Central memory CD8-positive, alpha-beta T cell (primary cell): ENCODE measurements at regions not wholly inside any gene's neighbourhood (a gene's known extent, or its start where the extent isn't known, plus 50 kb on each side); places are given as distances from the start of the nearest gene placed in this dataset.

Experiments used
- ATAC-seq: fragments of 150-1000 bp; cut with Tn5 transposase; replicated peaks from 2 replicates; pipeline ENCODE4 v1.10.0; 2022; ENCODE audit warnings: mild to moderate bottlenecking, moderate FRiP score, moderate number of reproducible peaks; ENCODE audit not compliant: poor library complexity, severe bottlenecking; ENCODE audit errors: extremely low read depth
- DNase-seq, 2 donors: peaks; one replicate each; pipeline ENCODE4 v3.0.0; 2021; ENCODE audit warnings: low spot score in 2 of 2
- H3K27ac Mint-ChIP-seq: one replicate; pipeline ENCODE4 v1.8.0; 2022; ENCODE audit warnings: low read depth, mild to moderate bottlenecking, moderate library complexity, mixed read lengths
- H3K27me3 Mint-ChIP-seq: one replicate; pipeline ENCODE4 v1.8.0; 2022; ENCODE audit warnings: mixed read lengths
- H3K36me3 Mint-ChIP-seq: one replicate; pipeline ENCODE4 v1.8.0; 2022; ENCODE audit warnings: mild to moderate bottlenecking, moderate library complexity, mixed read lengths; ENCODE audit not compliant: insufficient read depth
- H3K4me1 Mint-ChIP-seq: one replicate; pipeline ENCODE4 v1.8.0; 2022; ENCODE audit warnings: mixed read lengths
- H3K4me3 Mint-ChIP-seq: one replicate; pipeline ENCODE4 v1.8.0; 2022; ENCODE audit warnings: mild to moderate bottlenecking, moderate library complexity, mixed read lengths
- H3K9me3 Mint-ChIP-seq: one replicate; pipeline ENCODE4 v1.8.0; 2022; ENCODE audit warnings: mixed read lengths

DNA sequence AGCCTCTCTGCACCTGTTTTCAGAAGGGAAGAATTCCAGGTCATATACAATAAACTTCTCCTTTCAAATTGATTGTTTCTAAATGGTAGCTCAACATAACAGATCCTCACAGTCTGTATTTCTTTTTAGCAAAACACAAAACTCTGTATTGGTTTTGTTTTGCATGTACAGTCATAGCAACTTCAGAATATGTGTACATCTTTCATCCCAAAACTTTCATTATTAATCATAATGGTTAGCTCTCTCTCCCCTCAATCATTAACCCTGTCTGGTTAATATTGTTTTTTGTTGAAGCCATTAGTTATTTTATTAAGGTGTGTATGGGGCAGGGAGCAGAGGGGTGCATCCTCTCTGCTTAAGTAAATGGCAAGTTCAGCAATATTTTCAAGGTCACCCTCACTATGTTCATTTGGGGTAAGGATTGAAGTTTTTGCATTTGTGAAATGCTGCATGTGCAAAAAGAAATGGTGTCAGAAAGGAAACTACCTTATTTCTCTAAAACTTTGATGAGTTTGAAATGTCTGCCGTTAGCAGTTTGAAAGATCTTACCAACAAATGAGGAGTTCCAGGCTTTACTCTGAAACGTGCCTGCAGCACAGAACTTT lies 136.8 kb upstream of the BTBD3 start:
- no peaks in the 10 kb centered on the region for H3K4me1 Mint-ChIP-seq
- no peak overlapping the region for H3K4me3 Mint-ChIP-seq
- DNase-seq (no peak), ATAC-seq (no peak)
- no peak overlapping the region for H3K27ac Mint-ChIP-seq
- no peaks in the 10 kb centered on the region for H3K27me3 Mint-ChIP-seq
- H3K9me3 Mint-ChIP-seq: peaks cover 29% of the 10 kb centered on the region
- H3K36me3 Mint-ChIP-seq: no peaks in the 10 kb centered on the region

DNA sequence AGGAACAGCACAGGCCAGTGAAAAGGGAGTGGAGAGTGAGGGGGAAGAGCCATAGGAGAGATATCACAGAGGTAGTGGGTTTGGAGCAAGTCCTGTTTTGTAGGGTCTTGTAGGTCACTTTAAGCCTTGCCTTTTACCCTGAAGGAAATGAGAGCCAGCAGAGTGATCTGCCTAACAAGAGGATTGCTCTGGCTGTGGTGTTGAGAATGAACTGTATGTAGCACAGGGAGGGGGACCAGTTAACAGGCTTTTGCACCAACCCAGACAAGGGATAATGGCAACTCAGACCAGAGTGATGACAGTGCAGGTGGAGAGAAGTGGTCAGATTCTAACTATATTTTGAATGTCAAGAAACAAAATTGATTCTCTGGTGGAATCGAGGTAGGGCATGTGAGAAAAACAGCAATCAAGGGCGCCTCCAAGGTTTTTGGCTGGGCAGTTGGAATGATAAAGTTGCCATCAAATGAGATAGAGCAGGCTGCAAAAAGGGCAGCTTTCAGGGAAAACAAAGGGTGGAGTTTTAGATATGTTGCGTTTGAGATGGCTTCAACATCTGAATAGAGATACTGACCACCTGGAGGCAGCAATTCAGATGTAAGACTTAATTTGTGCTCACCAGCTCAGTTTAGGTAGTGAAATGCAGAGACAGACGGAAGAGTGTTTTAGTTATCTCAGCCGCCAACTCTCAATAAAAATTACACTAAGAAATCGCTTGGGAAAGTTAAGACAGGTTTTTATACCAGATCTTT lies 134.4 kb upstream of the BTBD3 start:
- Mint-ChIP-seq H3K36me3 (no peaks in the 10 kb centered on the region), H3K27me3 (no peaks in the 10 kb centered on the region), H3K4me3 (no peak overlapping the region), H3K9me3 (peaks cover 31% of the 10 kb centered on the region), H3K4me1 (no peaks in the 10 kb centered on the region), H3K27ac (no peak overlapping the region)
- ATAC-seq (no peak), DNase-seq (no peak)

- H3K27ac Mint-ChIP-seq: no peak overlapping the region
- H3K4me1 Mint-ChIP-seq: no peaks in the 10 kb centered on the region
- H3K9me3 Mint-ChIP-seq: peaks cover 27% of the 10 kb centered on the region
- no peak overlapping the region for H3K4me3 Mint-ChIP-seq
- H3K27me3 Mint-ChIP-seq: no peaks in the 10 kb centered on the region
- no peaks in the 10 kb centered on the region for H3K36me3 Mint-ChIP-seq
- ATAC-seq: no peak
- no peak for DNase-seq
Measured at GRCh38 chr20:11785885-11786507, 131.7 kb upstream of the BTBD3 start.

DNA sequence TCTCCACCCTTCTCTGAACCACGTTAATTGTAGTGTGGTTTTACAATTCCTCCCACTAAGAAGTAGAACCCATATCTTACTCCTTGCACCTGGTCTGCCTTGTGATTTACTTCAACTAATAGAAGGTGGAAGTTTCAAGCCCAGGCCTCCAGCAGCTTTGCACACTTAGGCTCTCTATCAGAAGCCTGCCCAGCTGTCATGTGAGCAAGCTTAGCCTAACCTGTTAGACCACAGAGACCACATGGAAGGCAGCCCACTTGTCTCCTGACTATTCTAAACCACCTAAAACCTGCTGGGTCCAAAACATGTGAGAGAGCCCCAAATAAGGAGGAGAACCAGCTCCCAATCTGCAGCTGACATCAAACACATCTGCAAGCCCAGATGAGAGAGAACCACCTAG lies 127.6 kb upstream of the BTBD3 start:
- Mint-ChIP-seq H3K4me1 (no peaks in the 10 kb centered on the region), H3K36me3 (no peaks in the 10 kb centered on the region), H3K27ac (no peak overlapping the region), H3K4me3 (no peak overlapping the region), H3K27me3 (no peaks in the 10 kb centered on the region), H3K9me3 (peaks cover 18% of the 10 kb centered on the region)
- ATAC-seq: no peak
- no peak for DNase-seq

GRCh38 chr20:11791316-11791715 lies 126.4 kb upstream of the BTBD3 start:
- DNase-seq: no peak
- Mint-ChIP-seq H3K4me1 (no peaks in the 10 kb centered on the region), H3K4me3 (no peak overlapping the region), H3K36me3 (no peaks in the 10 kb centered on the region), H3K27ac (no peak overlapping the region), H3K27me3 (no peaks in the 10 kb centered on the region), H3K9me3 (peaks cover 17% of the 10 kb centered on the region)
- no peak for ATAC-seq

- ATAC-seq: no peak
- H3K4me3 Mint-ChIP-seq: no peak overlapping the region
- no peak for DNase-seq
- H3K27ac Mint-ChIP-seq: no peak overlapping the region
- no peaks in the 10 kb centered on the region for H3K27me3 Mint-ChIP-seq
- H3K9me3 Mint-ChIP-seq: peaks cover 14% of the 10 kb centered on the region
- H3K36me3 Mint-ChIP-seq: no peaks in the 10 kb centered on the region
- no peaks in the 10 kb centered on the region for H3K4me1 Mint-ChIP-seq
Measured at GRCh38 chr20:11791835-11792567, 125.7 kb upstream of the BTBD3 start.

DNA sequence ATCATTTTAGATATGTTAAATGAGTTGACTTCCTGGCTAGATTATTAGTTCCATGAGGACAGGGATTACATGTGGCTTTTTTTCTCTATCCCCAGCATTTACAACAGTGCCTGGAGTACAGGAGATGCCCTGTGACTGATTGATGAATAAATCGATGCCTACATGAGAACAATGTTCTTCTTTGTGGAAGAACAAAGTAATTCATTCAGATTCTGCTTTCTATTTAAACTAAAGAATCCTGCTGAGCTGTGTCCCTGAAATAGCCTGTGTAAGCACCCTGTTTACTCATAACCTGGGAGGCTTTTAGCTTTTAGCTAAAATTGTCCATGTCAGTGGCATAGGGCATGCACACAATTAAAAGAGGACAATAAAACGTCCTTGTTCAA lies 125.1 kb upstream of the BTBD3 start:
- H3K27ac Mint-ChIP-seq: no peak overlapping the region
- no peaks in the 10 kb centered on the region for H3K36me3 Mint-ChIP-seq
- H3K4me1 Mint-ChIP-seq: no peaks in the 10 kb centered on the region
- DNase-seq (no peak), ATAC-seq (no peak)
- peaks cover 14% of the 10 kb centered on the region for H3K9me3 Mint-ChIP-seq
- H3K4me3 Mint-ChIP-seq: no peak overlapping the region
- no peaks in the 10 kb centered on the region for H3K27me3 Mint-ChIP-seq

DNA sequence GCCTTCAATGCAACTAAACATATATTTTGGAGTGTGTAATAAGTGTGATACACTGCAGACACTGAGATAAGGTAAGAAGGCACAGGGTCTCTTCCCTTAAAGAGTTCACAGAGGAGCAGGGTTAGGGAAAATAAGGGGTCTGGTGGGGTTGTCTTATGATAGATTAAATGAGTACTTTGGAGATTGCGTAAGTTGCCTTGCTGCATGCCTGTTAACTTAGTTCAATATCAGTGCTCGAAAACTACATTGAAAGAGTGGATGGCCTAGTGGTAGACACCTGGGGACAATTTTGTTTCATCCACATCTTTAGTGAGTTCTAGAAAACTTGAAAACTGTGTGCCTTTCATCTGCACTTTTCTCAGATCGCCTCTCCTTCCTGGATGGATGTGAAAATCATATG lies 123.2 kb upstream of the BTBD3 start:
- H3K9me3 Mint-ChIP-seq: peaks cover 14% of the 10 kb centered on the region
- H3K27me3 Mint-ChIP-seq: no peaks in the 10 kb centered on the region
- DNase-seq (no peak), ATAC-seq (no peak)
- H3K27ac Mint-ChIP-seq: no peak overlapping the region
- H3K4me3 Mint-ChIP-seq: no peak overlapping the region
- H3K4me1 Mint-ChIP-seq: no peaks in the 10 kb centered on the region
- H3K36me3 Mint-ChIP-seq: no peaks in the 10 kb centered on the region

DNA sequence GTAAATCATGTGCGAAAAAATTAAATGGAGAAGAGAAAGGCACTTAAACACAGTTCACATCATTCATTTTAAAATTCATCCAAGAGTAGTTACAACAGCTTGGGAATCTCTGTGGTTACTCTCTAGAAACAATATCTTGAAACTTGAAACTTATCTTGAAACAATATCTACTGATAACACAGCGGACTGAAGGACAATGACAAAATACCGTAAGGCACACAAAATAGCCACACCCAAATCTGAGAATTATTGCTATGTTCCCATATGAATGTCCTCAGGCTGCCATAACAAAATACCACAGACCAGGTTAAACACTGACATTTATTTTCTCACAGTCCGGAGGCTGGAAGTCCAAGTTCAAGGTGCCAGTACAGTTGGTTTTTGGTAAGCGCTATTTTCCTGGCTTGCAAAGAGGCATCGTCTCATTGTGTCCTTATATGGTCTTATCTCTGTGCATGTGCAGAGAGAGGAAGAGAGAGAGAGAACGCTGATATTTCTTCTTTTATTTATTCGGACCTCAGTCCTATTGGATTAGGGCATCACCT lies 122.5 kb upstream of the BTBD3 start:
- ATAC-seq (no peak), DNase-seq (no peak)
- H3K36me3 Mint-ChIP-seq: no peaks in the 10 kb centered on the region
- no peak overlapping the region for H3K27ac Mint-ChIP-seq
- no peak overlapping the region for H3K4me3 Mint-ChIP-seq
- H3K4me1 Mint-ChIP-seq: no peaks in the 10 kb centered on the region
- H3K27me3 Mint-ChIP-seq: no peaks in the 10 kb centered on the region
- H3K9me3 Mint-ChIP-seq: peaks cover 14% of the 10 kb centered on the region

DNA sequence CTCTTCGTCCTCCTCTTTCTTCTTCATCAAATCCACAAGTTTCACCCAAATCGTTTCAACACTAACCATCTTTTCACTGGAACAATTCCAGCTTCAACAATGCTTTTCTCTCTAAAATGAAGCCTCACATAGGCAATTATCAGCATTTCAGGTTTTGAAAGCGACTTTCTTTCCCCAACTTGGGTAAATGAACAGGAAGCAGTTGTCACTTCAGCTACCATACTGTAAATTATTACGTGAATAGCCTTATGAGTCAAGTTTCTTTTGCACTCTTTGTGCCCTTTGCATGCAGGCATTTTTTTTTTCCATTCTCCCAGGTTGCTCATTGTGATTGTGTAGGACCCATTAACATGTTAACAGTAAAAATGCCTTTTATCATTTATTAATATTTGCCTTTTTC lies 121.7 kb upstream of the BTBD3 start:
- Mint-ChIP-seq H3K27ac (no peak overlapping the region), H3K4me3 (no peak overlapping the region), H3K4me1 (no peaks in the 10 kb centered on the region), H3K27me3 (no peaks in the 10 kb centered on the region), H3K36me3 (no peaks in the 10 kb centered on the region), H3K9me3 (peaks cover 14% of the 10 kb centered on the region)
- ATAC-seq (no peak), DNase-seq (no peak)

- H3K36me3 Mint-ChIP-seq: no peaks in the 10 kb centered on the region
- peaks cover 12% of the 10 kb centered on the region for H3K9me3 Mint-ChIP-seq
- H3K27ac Mint-ChIP-seq: no peak overlapping the region
- ATAC-seq: no peak
- no peaks in the 10 kb centered on the region for H3K4me1 Mint-ChIP-seq
- no peak for DNase-seq
- no peaks in the 10 kb centered on the region for H3K27me3 Mint-ChIP-seq
- no peak overlapping the region for H3K4me3 Mint-ChIP-seq
Measured at GRCh38 chr20:11797156-11797555, 120.5 kb upstream of the BTBD3 start.

DNA sequence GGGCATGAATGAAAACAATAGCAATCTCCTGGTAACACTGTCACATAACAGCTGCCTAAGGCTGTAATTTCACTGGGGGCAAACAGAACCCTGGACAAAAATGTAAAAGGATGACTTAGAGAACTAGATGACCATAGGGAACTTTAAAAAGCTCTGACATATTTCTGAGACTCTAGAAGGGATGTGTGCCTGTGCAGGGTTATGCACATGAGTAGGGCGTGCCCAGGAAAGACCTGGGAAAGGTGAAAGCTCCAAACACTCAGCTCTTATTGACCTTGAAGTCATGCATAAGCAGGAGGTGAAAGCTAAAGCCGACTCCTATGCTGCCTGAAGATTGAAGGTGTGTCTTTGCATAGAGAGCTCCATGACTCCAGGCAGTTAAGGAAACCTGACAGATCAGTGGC lies 118.4 kb upstream of the BTBD3 start:
- peaks cover 14% of the 10 kb centered on the region for H3K9me3 Mint-ChIP-seq
- H3K27me3 Mint-ChIP-seq: no peaks in the 10 kb centered on the region
- DNase-seq: no peak
- no peak overlapping the region for H3K27ac Mint-ChIP-seq
- H3K4me1 Mint-ChIP-seq: no peaks in the 10 kb centered on the region
- no peak for ATAC-seq
- no peak overlapping the region for H3K4me3 Mint-ChIP-seq
- H3K36me3 Mint-ChIP-seq: no peaks in the 10 kb centered on the region
